Sigmoid colon (tissue), 4 donors: ENCODE measurements at regions not wholly inside any gene's neighbourhood (a gene's known extent, or its start where the extent isn't known, plus 50 kb on each side); places are given as distances from the start of the nearest gene placed in this dataset.

Experiments used
- POLR2AphosphoS5 ChIP-seq, 4 donors: sonication (generic); formaldehyde crosslinking; IDR thresholded peaks; one replicate each; pipeline ENCODE4 v1.6.1; 2017; ENCODE audit warnings: antibody characterized with exemption in 4 of 4
- TF ChIP-seq, protein P1 (sequence below), 4 experiments: fragments of 450-650 bp in 3 of 4; fragments of 200-600 bp in 1 of 4; IDR thresholded peaks; one replicate each; pipeline ENCODE4 v1.5.1; 2016 to 2019; ENCODE audit warnings: antibody characterized with exemption in 4 of 4, mild to moderate bottlenecking in 3 of 4, moderate library complexity in 2 of 4

DNA sequence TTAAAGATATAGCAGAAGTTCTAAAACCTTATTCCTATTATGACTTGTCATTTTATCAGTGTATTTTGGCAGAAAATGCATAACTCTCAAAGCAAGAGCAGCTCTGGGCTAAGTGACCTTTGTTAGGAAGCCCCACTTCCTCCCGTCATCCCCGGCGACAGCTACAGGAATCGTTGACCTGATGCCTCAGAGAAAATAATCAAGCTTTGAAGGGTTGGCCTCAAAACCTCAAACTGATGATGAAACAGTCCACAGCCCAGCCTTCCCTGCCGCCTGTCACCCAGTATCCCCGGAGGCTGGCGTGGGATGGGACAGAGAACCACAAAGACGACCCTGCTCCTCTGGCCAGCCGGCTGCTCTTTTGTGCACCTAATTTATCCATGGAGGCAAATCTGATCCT is 65.3 kb downstream of the KCNF1 start:
- TF ChIP-seq, protein P1, sequence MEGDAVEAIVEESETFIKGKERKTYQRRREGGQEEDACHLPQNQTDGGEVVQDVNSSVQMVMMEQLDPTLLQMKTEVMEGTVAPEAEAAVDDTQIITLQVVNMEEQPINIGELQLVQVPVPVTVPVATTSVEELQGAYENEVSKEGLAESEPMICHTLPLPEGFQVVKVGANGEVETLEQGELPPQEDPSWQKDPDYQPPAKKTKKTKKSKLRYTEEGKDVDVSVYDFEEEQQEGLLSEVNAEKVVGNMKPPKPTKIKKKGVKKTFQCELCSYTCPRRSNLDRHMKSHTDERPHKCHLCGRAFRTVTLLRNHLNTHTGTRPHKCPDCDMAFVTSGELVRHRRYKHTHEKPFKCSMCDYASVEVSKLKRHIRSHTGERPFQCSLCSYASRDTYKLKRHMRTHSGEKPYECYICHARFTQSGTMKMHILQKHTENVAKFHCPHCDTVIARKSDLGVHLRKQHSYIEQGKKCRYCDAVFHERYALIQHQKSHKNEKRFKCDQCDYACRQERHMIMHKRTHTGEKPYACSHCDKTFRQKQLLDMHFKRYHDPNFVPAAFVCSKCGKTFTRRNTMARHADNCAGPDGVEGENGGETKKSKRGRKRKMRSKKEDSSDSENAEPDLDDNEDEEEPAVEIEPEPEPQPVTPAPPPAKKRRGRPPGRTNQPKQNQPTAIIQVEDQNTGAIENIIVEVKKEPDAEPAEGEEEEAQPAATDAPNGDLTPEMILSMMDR (IDR thresholded peaks at IDR 0.05): no peak
- TF ChIP-seq POLR2AphosphoS5 (IDR thresholded peaks at IDR 0.05): no peak
